Mammary epithelial cell (primary cell): ENCODE measurements at regions not wholly inside any gene's neighbourhood (a gene's known extent, or its start where the extent isn't known, plus 50 kb on each side); places are given as distances from the start of the nearest gene placed in this dataset.

Experiments used
- EZH2 ChIP-seq: IDR thresholded peaks from 2 replicates; pipeline ENCODE4 v1.6.1; 2012; ENCODE audit warnings: low read length, inconsistent platforms, borderline replicate concordance
- TF ChIP-seq, protein P1 (sequence below), 2 donors: IDR thresholded peaks in 1 of 2; conservative IDR thresholded peaks in 1 of 2; 2 replicates each; pipeline ENCODE4 v1.5.1; 2011 to 2012; ENCODE audit warnings: inconsistent platforms in 2 of 2, low read length in 2 of 2, mild to moderate bottlenecking in 2 of 2, control low read depth in 1 of 2, low read depth in 1 of 2; ENCODE audit not compliant: insufficient read depth in 1 of 2; ENCODE audit errors: extremely low read depth in 1 of 2

DNA sequence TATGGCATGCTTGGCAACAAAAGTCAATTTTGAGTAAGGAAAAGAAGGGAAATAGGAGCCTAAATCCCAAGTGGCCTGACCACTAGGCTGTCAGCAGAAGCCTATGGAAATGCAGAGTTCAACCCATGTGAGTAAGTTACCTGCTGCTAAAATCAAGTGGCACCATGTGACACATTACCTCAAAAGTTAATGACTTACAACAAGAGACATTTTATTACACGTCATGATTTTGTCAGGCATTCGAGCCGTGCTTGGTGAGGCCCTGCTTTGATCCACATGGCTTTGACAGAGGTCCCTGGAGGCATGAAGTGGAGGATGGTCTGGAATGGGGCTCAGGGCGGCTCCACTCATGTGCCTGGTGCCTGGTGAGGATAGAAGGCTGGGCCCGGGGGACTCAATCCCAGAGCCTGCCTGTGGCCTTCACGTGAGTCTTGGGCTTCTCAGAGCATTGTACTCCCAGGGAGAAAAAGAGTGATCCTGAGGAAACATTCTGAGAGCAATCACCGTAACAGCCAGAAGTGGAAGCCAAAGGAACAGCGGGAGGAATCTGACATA is 339.1 kb upstream of the B3GAT1 start:
- TF ChIP-seq, protein P1, sequence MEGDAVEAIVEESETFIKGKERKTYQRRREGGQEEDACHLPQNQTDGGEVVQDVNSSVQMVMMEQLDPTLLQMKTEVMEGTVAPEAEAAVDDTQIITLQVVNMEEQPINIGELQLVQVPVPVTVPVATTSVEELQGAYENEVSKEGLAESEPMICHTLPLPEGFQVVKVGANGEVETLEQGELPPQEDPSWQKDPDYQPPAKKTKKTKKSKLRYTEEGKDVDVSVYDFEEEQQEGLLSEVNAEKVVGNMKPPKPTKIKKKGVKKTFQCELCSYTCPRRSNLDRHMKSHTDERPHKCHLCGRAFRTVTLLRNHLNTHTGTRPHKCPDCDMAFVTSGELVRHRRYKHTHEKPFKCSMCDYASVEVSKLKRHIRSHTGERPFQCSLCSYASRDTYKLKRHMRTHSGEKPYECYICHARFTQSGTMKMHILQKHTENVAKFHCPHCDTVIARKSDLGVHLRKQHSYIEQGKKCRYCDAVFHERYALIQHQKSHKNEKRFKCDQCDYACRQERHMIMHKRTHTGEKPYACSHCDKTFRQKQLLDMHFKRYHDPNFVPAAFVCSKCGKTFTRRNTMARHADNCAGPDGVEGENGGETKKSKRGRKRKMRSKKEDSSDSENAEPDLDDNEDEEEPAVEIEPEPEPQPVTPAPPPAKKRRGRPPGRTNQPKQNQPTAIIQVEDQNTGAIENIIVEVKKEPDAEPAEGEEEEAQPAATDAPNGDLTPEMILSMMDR (conservative IDR thresholded peaks at IDR 0.05 in 1 of 2, IDR thresholded peaks at IDR 0.05 in 1 of 2; ENCODE audit: extremely low read depth in 1 of 2, insufficient read depth in 1 of 2, low read depth in 1 of 2, low read length in 2 of 2), result no peak
- TF ChIP-seq EZH2, result no peak
